ENCODE measurements at regions not wholly inside any gene's neighbourhood (a gene's known extent, or its start where the extent isn't known, plus 50 kb on each side); places are given as distances from the start of the nearest gene placed in this dataset.

DNA sequence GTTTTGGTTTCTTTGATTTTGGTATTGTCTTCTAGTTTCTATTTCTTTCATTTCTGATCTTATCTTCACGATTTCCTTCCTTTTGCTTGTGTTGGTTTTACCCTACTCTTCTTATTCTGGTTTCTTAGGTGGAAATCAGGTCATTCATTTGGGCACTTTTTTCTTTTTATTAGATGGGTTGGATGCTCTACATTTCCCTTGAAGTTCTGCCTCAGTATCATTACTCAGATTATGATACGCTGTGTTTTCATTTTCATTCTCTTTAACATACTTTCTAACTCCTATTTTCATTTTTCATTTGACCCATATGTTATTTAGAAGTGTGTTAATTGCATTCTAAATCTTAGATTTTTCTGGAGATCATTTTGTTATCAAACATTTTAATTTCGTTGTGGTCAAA lies 108.6 kb downstream of the IRF8 start:
- Mint-ChIP-seq H3K4me1 (ENCODE audit: low read depth, unreplicated experiment) (no peaks in the 10 kb centered on the region), H3K27ac (ENCODE audit: unreplicated experiment) (no peak overlapping the region), H3K9me3 (ENCODE audit: unreplicated experiment) (peaks cover 1% of the 10 kb centered on the region), H3K36me3 (ENCODE audit: unreplicated experiment) (peaks cover 5% of the 10 kb centered on the region), H3K4me3 (ENCODE audit: unreplicated experiment) (no peak overlapping the region), H3K27me3 (ENCODE audit: unreplicated experiment) (no peaks in the 10 kb centered on the region)
- no peak for DNase-seq
- TF ChIP-seq, protein P1, sequence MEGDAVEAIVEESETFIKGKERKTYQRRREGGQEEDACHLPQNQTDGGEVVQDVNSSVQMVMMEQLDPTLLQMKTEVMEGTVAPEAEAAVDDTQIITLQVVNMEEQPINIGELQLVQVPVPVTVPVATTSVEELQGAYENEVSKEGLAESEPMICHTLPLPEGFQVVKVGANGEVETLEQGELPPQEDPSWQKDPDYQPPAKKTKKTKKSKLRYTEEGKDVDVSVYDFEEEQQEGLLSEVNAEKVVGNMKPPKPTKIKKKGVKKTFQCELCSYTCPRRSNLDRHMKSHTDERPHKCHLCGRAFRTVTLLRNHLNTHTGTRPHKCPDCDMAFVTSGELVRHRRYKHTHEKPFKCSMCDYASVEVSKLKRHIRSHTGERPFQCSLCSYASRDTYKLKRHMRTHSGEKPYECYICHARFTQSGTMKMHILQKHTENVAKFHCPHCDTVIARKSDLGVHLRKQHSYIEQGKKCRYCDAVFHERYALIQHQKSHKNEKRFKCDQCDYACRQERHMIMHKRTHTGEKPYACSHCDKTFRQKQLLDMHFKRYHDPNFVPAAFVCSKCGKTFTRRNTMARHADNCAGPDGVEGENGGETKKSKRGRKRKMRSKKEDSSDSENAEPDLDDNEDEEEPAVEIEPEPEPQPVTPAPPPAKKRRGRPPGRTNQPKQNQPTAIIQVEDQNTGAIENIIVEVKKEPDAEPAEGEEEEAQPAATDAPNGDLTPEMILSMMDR (IDR thresholded peaks at IDR 0.05; ENCODE audit: partially characterized antibody, unreplicated experiment), result no peak

DNA sequence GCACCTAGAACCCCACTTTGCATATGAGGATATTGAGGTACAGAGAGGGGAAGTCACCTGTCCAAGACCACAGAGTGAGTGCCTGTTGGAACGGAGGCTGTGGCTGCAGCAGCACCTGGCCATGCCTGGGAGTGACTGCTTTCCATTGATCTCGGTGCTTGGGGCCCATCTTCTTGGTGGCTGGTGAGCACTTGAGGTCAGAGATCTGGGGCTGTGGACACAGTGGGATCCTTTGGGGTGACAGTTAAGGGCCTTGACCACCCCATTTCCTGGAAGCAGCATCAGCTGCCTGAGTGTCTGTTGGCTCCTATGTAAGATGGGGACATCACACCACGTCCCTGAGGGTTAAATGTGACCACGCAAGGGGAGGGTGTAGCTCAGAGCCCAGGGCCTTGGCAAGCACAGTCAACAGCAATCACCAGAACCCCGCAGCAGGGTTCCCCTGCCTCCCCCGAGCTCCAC lies 111.7 kb downstream of the IRF8 start:
- H3K27me3 Mint-ChIP-seq (ENCODE audit: unreplicated experiment), result peaks cover 1% of the 10 kb centered on the region
- no peak overlapping the region for H3K27ac Mint-ChIP-seq (ENCODE audit: unreplicated experiment)
- H3K36me3 Mint-ChIP-seq (ENCODE audit: unreplicated experiment), result peaks cover 6% of the 10 kb centered on the region
- no peak for DNase-seq
- H3K4me3 Mint-ChIP-seq (ENCODE audit: unreplicated experiment), result no peak overlapping the region
- TF ChIP-seq, protein P1 (IDR thresholded peaks at IDR 0.05; ENCODE audit: partially characterized antibody, unreplicated experiment), result no peak
- H3K9me3 Mint-ChIP-seq (ENCODE audit: unreplicated experiment), result peaks cover 1% of the 10 kb centered on the region
- H3K4me1 Mint-ChIP-seq (ENCODE audit: low read depth, unreplicated experiment), result no peaks in the 10 kb centered on the region

DNA sequence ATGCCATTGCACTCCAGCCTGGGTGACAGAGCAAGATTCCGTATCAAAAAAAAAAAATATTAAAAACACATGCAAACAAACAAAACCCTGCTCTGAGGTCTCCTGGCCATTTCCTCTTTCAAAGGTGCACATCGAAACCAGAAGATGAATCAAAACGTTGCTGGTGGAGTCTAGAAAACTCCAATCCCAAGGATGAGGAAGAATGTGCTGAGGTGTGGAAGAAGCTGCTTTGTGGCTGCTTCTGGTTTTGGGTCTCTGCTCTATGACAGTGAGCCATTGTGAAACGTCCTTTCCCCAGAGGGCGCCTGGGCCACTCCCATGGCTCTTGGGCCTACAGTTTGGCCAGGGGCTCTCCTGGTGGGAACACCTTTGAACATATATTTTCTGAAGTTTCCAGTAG lies 112.6 kb downstream of the IRF8 start:
- no peak for DNase-seq
- Mint-ChIP-seq H3K9me3 (ENCODE audit: unreplicated experiment) (peaks cover 1% of the 10 kb centered on the region), H3K27ac (ENCODE audit: unreplicated experiment) (no peak overlapping the region), H3K4me1 (ENCODE audit: low read depth, unreplicated experiment) (no peaks in the 10 kb centered on the region), H3K27me3 (ENCODE audit: unreplicated experiment) (peaks cover 1% of the 10 kb centered on the region), H3K36me3 (ENCODE audit: unreplicated experiment) (peaks cover 6% of the 10 kb centered on the region), H3K4me3 (ENCODE audit: unreplicated experiment) (no peak overlapping the region)
- TF ChIP-seq, protein P1 (IDR thresholded peaks at IDR 0.05; ENCODE audit: partially characterized antibody, unreplicated experiment), result no peak

DNA sequence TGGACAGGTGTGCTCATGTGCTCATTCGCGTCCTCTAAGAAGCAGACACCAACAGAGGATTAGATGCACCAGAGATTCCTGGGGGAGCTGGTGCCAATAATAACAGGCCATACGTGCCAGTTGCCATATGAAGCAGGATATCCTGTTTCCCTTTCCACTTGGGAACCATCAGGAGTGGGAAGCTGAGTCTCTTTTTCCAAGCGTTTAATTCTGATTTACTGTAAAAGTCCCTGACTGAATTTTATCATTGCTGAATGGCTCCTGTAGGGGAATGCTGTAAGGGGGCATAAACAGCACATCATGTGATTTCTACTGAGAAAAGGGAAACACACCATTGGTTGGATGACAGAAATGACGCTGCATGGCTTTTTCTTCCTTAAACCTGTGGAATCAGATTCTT lies 113.3 kb downstream of the IRF8 start:
- H3K4me1 Mint-ChIP-seq (ENCODE audit: low read depth, unreplicated experiment), result no peaks in the 10 kb centered on the region
- TF ChIP-seq, protein P1 (IDR thresholded peaks at IDR 0.05; ENCODE audit: partially characterized antibody, unreplicated experiment), result no peak
- DNase-seq, result no peak
- H3K27me3 Mint-ChIP-seq (ENCODE audit: unreplicated experiment), result peaks cover 1% of the 10 kb centered on the region
- H3K27ac Mint-ChIP-seq (ENCODE audit: unreplicated experiment), result no peak overlapping the region
- H3K36me3 Mint-ChIP-seq (ENCODE audit: unreplicated experiment), result peaks cover 6% of the 10 kb centered on the region
- H3K4me3 Mint-ChIP-seq (ENCODE audit: unreplicated experiment), result no peak overlapping the region
- H3K9me3 Mint-ChIP-seq (ENCODE audit: unreplicated experiment), result peaks cover 1% of the 10 kb centered on the region

DNA sequence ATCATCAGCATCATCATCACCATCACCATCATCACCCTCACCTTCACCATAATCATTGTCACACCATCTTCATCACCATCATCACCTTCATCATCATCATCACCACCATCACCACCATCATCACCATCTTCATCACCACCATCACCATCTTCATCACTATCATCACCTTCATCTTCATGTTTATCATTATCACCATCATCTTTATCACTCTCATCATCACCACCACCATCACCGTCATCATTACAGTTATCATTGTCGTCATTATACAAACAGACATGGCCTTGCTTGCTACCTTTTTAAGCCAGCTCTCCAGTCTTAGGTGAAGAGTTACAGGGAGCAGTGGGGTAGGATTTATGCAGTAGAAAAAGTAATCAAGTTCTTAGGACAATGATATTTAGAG lies 114.9 kb downstream of the IRF8 start:
- peak overlapping the region; percentile 0 for H3K4me3 Mint-ChIP-seq (ENCODE audit: unreplicated experiment)
- peaks cover 3% of the 10 kb centered on the region for H3K4me1 Mint-ChIP-seq (ENCODE audit: low read depth, unreplicated experiment)
- H3K9me3 Mint-ChIP-seq (ENCODE audit: unreplicated experiment), result peaks cover 1% of the 10 kb centered on the region
- peaks cover 4% of the 10 kb centered on the region for H3K27me3 Mint-ChIP-seq (ENCODE audit: unreplicated experiment)
- TF ChIP-seq, protein P1 (IDR thresholded peaks at IDR 0.05; ENCODE audit: partially characterized antibody, unreplicated experiment), result no peak
- peaks cover 6% of the 10 kb centered on the region for H3K36me3 Mint-ChIP-seq (ENCODE audit: unreplicated experiment)
- H3K27ac Mint-ChIP-seq (ENCODE audit: unreplicated experiment), result no peak overlapping the region
- no peak for DNase-seq

Measured in glutamatergic neuron (in vitro differentiated cells).